ENCODE measurements at regions not wholly inside any gene's neighbourhood (a gene's known extent, or its start where the extent isn't known, plus 50 kb on each side); places are given as distances from the start of the nearest gene placed in this dataset.
"Not testable (repeated sequence)": the region's sequence is repeated elsewhere in the genome, so short reads cannot be mapped to it uniquely, and the experiment has no call there.

DNA sequence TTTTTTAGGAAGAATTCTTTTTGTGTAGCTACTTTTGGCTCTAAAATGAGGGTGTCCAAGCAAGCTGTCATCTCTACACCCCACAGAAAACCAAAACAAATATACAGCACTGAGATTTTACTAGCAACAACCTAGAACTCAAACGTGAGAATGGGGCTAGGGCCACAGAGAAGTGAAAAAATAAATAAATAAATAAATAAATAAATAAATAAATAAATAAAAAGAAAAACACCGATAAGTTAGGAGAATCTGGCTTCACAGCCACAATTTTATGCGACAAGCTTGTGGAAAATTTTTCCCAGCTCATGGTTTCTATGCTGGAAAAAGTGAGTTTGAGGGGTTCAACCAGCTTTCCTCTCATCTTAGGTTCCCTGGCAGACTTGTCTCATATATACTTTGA is 324.6 kb upstream of the TACR3 start:
- Histone ChIP-seq H3K9ac (ENCODE audit: low read length) (no peak overlapping the region), H3K27ac (ENCODE audit: low read length) (no peak overlapping the region), H3K4me1 (ENCODE audit: control insufficient read depth, low read depth, low read length) (no peaks in the 10 kb centered on the region), H3K36me3 (ENCODE audit: control insufficient read depth, low read depth, low read length) (no peaks in the 10 kb centered on the region), H3K9me3 (ENCODE audit: control insufficient read depth, low read depth, low read length) (no peaks in the 10 kb centered on the region), H3K4me3 (ENCODE audit: low read length) (no peak overlapping the region), H3K27me3 (ENCODE audit: control insufficient read depth, insufficient read depth, low read length) (no peaks in the 10 kb centered on the region)

GRCh38 chr4:104032896-104033295 is 313.1 kb upstream of the TACR3 start:
- no peaks in the 10 kb centered on the region for H3K36me3 ChIP-seq (ENCODE audit: control insufficient read depth, low read depth, low read length)
- no peaks in the 10 kb centered on the region for H3K9me3 ChIP-seq (ENCODE audit: control insufficient read depth, low read depth, low read length)
- H3K9ac ChIP-seq (ENCODE audit: low read length), result no peak overlapping the region
- no peak overlapping the region for H3K27ac ChIP-seq (ENCODE audit: low read length)
- H3K4me1 ChIP-seq (ENCODE audit: control insufficient read depth, low read depth, low read length), result no peaks in the 10 kb centered on the region
- no peaks in the 10 kb centered on the region for H3K27me3 ChIP-seq (ENCODE audit: control insufficient read depth, insufficient read depth, low read length)
- no peak overlapping the region for H3K4me3 ChIP-seq (ENCODE audit: low read length)

GRCh38 chr4:104025251-104025650 is 305.5 kb upstream of the TACR3 start:
- Histone ChIP-seq H3K36me3 (ENCODE audit: control insufficient read depth, low read depth, low read length) (no peaks in the 10 kb centered on the region), H3K9me3 (ENCODE audit: control insufficient read depth, low read depth, low read length) (no peaks in the 10 kb centered on the region), H3K4me3 (ENCODE audit: low read length) (no peak overlapping the region), H3K27ac (ENCODE audit: low read length) (no peak overlapping the region), H3K9ac (ENCODE audit: low read length) (no peak overlapping the region), H3K4me1 (ENCODE audit: control insufficient read depth, low read depth, low read length) (no peaks in the 10 kb centered on the region), H3K27me3 (ENCODE audit: control insufficient read depth, insufficient read depth, low read length) (no peaks in the 10 kb centered on the region)

- Histone ChIP-seq H3K27ac (ENCODE audit: low read length) (no peak overlapping the region), H3K9me3 (ENCODE audit: control insufficient read depth, low read depth, low read length) (no peaks in the 10 kb centered on the region), H3K4me1 (ENCODE audit: control insufficient read depth, low read depth, low read length) (no peaks in the 10 kb centered on the region), H3K4me3 (ENCODE audit: low read length) (no peak overlapping the region), H3K36me3 (ENCODE audit: control insufficient read depth, low read depth, low read length) (no peaks in the 10 kb centered on the region), H3K9ac (ENCODE audit: low read length) (no peak overlapping the region), H3K27me3 (ENCODE audit: control insufficient read depth, insufficient read depth, low read length) (no peaks in the 10 kb centered on the region)
Observed at GRCh38 chr4:104022831-104023230, 303.0 kb upstream of the TACR3 start.

GRCh38 chr4:104022226-104022625 is 302.4 kb upstream of the TACR3 start:
- Histone ChIP-seq H3K4me1 (ENCODE audit: control insufficient read depth, low read depth, low read length) (no peaks in the 10 kb centered on the region), H3K9ac (ENCODE audit: low read length) (no peak overlapping the region), H3K27me3 (ENCODE audit: control insufficient read depth, insufficient read depth, low read length) (no peaks in the 10 kb centered on the region), H3K36me3 (ENCODE audit: control insufficient read depth, low read depth, low read length) (no peaks in the 10 kb centered on the region), H3K4me3 (ENCODE audit: low read length) (no peak overlapping the region), H3K27ac (ENCODE audit: low read length) (no peak overlapping the region), H3K9me3 (ENCODE audit: control insufficient read depth, low read depth, low read length) (no peaks in the 10 kb centered on the region)

- no peak overlapping the region for H3K4me3 ChIP-seq (ENCODE audit: low read length)
- no peaks in the 10 kb centered on the region for H3K4me1 ChIP-seq (ENCODE audit: control insufficient read depth, low read depth, low read length)
- H3K27me3 ChIP-seq (ENCODE audit: control insufficient read depth, insufficient read depth, low read length), result no peaks in the 10 kb centered on the region
- H3K36me3 ChIP-seq (ENCODE audit: control insufficient read depth, low read depth, low read length), result no peaks in the 10 kb centered on the region
- no peak overlapping the region for H3K27ac ChIP-seq (ENCODE audit: low read length)
- H3K9ac ChIP-seq (ENCODE audit: low read length), result no peak overlapping the region
- no peaks in the 10 kb centered on the region for H3K9me3 ChIP-seq (ENCODE audit: control insufficient read depth, low read depth, low read length)
Observed at GRCh38 chr4:104020641-104021040, 300.9 kb upstream of the TACR3 start.

- no peaks in the 10 kb centered on the region for H3K4me1 ChIP-seq (ENCODE audit: control insufficient read depth, low read depth, low read length)
- no peaks in the 10 kb centered on the region for H3K27me3 ChIP-seq (ENCODE audit: control insufficient read depth, insufficient read depth, low read length)
- no peak overlapping the region for H3K9ac ChIP-seq (ENCODE audit: low read length)
- H3K27ac ChIP-seq (ENCODE audit: low read length), result no peak overlapping the region
- no peaks in the 10 kb centered on the region for H3K36me3 ChIP-seq (ENCODE audit: control insufficient read depth, low read depth, low read length)
- H3K9me3 ChIP-seq (ENCODE audit: control insufficient read depth, low read depth, low read length), result no peaks in the 10 kb centered on the region
- no peak overlapping the region for H3K4me3 ChIP-seq (ENCODE audit: low read length)
Observed at GRCh38 chr4:104017213-104017612, 297.4 kb upstream of the TACR3 start.

GRCh38 chr4:104015680-104016079 is 295.9 kb upstream of the TACR3 start:
- Histone ChIP-seq H3K9ac (ENCODE audit: low read length) (no peak overlapping the region), H3K27me3 (ENCODE audit: control insufficient read depth, insufficient read depth, low read length) (no peaks in the 10 kb centered on the region), H3K27ac (ENCODE audit: low read length) (no peak overlapping the region), H3K4me1 (ENCODE audit: control insufficient read depth, low read depth, low read length) (no peaks in the 10 kb centered on the region), H3K4me3 (ENCODE audit: low read length) (no peak overlapping the region), H3K36me3 (ENCODE audit: control insufficient read depth, low read depth, low read length) (no peaks in the 10 kb centered on the region), H3K9me3 (ENCODE audit: control insufficient read depth, low read depth, low read length) (no peaks in the 10 kb centered on the region)

DNA sequence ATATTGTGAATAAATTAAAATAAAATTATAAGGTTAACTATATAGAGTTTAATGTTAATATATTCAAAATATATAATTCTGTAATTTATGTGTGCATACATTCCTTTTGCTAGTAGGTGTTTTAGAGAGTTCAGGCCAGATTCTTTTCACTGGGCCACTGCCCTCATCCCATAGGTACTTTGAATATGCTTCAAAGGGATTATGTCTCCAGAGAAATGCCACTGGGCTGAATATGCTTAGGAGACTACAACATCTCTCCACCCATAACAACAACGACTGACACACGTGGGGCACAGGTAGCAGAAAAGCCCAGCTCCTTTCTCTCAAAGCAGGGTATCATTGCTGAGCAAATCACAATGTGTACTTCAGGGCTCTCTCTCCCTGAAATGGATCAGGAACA is 290.9 kb upstream of the TACR3 start:
- H3K9me3 ChIP-seq (ENCODE audit: control insufficient read depth, low read depth, low read length), result no peaks in the 10 kb centered on the region
- H3K27ac ChIP-seq (ENCODE audit: low read length), result no peak overlapping the region
- no peaks in the 10 kb centered on the region for H3K36me3 ChIP-seq (ENCODE audit: control insufficient read depth, low read depth, low read length)
- H3K27me3 ChIP-seq (ENCODE audit: control insufficient read depth, insufficient read depth, low read length), result no peaks in the 10 kb centered on the region
- no peak overlapping the region for H3K4me3 ChIP-seq (ENCODE audit: low read length)
- no peak overlapping the region for H3K9ac ChIP-seq (ENCODE audit: low read length)
- no peaks in the 10 kb centered on the region for H3K4me1 ChIP-seq (ENCODE audit: control insufficient read depth, low read depth, low read length)

GRCh38 chr4:104002318-104002717 is 282.5 kb upstream of the TACR3 start:
- not testable (repeated sequence) for H3K9ac ChIP-seq (ENCODE audit: low read length); H3K4me3 ChIP-seq (ENCODE audit: low read length); H3K9me3 ChIP-seq (ENCODE audit: control insufficient read depth, low read depth, low read length); H3K27me3 ChIP-seq (ENCODE audit: control insufficient read depth, insufficient read depth, low read length); H3K36me3 ChIP-seq (ENCODE audit: control insufficient read depth, low read depth, low read length); H3K27ac ChIP-seq (ENCODE audit: low read length); H3K4me1 ChIP-seq (ENCODE audit: control insufficient read depth, low read depth, low read length)

DNA sequence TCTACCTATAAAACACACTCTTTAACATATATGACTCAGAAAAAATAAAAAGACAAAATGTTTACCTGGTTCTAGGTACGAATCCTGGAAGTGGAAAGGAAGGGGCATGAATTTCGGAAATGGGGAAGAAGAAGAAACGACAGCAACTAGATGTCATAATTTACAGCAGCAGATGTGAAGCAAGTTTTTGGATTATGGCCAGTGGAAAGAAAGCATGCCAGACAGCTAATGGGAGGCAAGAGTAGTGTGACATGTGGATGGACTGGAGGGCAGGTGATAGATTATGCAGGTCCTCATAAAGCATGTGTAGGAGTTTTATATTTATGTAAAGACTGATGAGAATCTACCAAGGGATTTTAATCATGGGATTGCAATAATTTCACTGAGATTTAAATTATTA is 279.0 kb upstream of the TACR3 start:
- Histone ChIP-seq H3K27me3 (ENCODE audit: control insufficient read depth, insufficient read depth, low read length) (no peaks in the 10 kb centered on the region), H3K4me1 (ENCODE audit: control insufficient read depth, low read depth, low read length) (peaks cover 15% of the 10 kb centered on the region), H3K27ac (ENCODE audit: low read length) (no peak overlapping the region), H3K9me3 (ENCODE audit: control insufficient read depth, low read depth, low read length) (peaks cover 2% of the 10 kb centered on the region), H3K4me3 (ENCODE audit: low read length) (no peak overlapping the region), H3K9ac (ENCODE audit: low read length) (no peak overlapping the region), H3K36me3 (ENCODE audit: control insufficient read depth, low read depth, low read length) (no peaks in the 10 kb centered on the region)

DNA sequence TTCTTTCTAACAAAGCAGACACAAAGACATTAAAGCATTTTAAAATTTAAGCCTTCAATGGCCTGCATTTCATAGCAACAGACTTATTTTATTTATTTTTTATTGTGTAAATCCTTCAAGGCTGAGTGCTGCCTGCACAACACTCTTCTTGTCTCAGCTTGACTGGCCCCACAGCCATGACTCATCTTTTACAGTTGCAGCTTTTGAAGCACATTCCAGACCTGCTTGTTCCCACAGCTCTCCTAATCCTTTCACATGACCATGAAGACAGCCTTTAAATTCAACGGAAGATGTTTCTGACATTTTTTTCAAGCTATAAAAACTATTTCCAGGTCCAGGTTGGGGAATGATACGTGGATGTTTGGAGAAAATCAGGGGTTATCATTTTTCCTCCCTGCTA is 276.9 kb upstream of the TACR3 start:
- H3K4me1 ChIP-seq (ENCODE audit: control insufficient read depth, low read depth, low read length), result peaks cover 15% of the 10 kb centered on the region
- peak overlapping the region; percentile 68 for H3K9ac ChIP-seq (ENCODE audit: low read length)
- no peaks in the 10 kb centered on the region for H3K27me3 ChIP-seq (ENCODE audit: control insufficient read depth, insufficient read depth, low read length)
- H3K36me3 ChIP-seq (ENCODE audit: control insufficient read depth, low read depth, low read length), result no peaks in the 10 kb centered on the region
- peak overlapping the region; percentile 21 for H3K4me3 ChIP-seq (ENCODE audit: low read length)
- peaks cover 5% of the 10 kb centered on the region for H3K9me3 ChIP-seq (ENCODE audit: control insufficient read depth, low read depth, low read length)
- peak overlapping the region; percentile 88 for H3K27ac ChIP-seq (ENCODE audit: low read length)

Data from iPS-18a (cell line).